CD14-positive monocyte (primary cell): ENCODE measurements at regions not wholly inside any gene's neighbourhood (a gene's known extent, or its start where the extent isn't known, plus 50 kb on each side); places are given as distances from the start of the nearest gene placed in this dataset.

ENCODE experiments used
- DNase-seq, 3 donors: peaks; one replicate each; pipeline ENCODE4 v3.0.0-alpha.2; 2011 to 2022
- H2AFZ ChIP-seq: 2 replicates; pipeline ENCODE4 v1.6.0; 2012; ENCODE audit warnings: mild to moderate bottlenecking, low read depth, low read length, inconsistent platforms; ENCODE audit not compliant: insufficient read depth, poor library complexity, severe bottlenecking
- H3K27ac ChIP-seq, 2 donors: 1 replicate in 1 of 2; 2 replicates in 1 of 2; pipeline ENCODE4 v1.5.1; 2012 to 2013; ENCODE audit warnings: low read length in 2 of 2, control low read depth in 1 of 2, inconsistent platforms in 1 of 2, low read depth in 1 of 2, mild to moderate bottlenecking in 1 of 2
- H3K27me3 ChIP-seq, 2 donors: one replicate each; pipeline versions ENCODE4 v1.6.0 to v1.6.1; 2011 to 2013; ENCODE audit warnings: low read length in 2 of 2; ENCODE audit not compliant: control insufficient read depth in 2 of 2, insufficient read depth in 2 of 2
- H3K36me3 ChIP-seq, 2 donors: replicated peaks in 1 of 2; 1 replicate in 1 of 2; 2 replicates in 1 of 2; pipeline versions ENCODE4 v1.5.1 to v1.6.1; 2012 to 2013; ENCODE audit warnings: low read length in 2 of 2, control low read depth in 1 of 2, inconsistent platforms in 1 of 2, mild to moderate bottlenecking in 1 of 2; ENCODE audit not compliant: insufficient read depth in 2 of 2, control insufficient read depth in 1 of 2
- H3K4me1 ChIP-seq, 2 donors: 1 replicate in 1 of 2; 2 replicates in 1 of 2; pipeline versions ENCODE4 v1.5.1 to v1.6.1; 2012 to 2013; ENCODE audit warnings: low read length in 2 of 2, control low read depth in 1 of 2, inconsistent platforms in 1 of 2, mild to moderate bottlenecking in 1 of 2, moderate library complexity in 1 of 2; ENCODE audit not compliant: insufficient read depth in 2 of 2, control insufficient read depth in 1 of 2
- H3K4me2 ChIP-seq: replicated peaks from 2 replicates; pipeline ENCODE3; 2012; ENCODE audit warnings: low read length, moderate library complexity, mild to moderate bottlenecking; ENCODE audit not compliant: poor library complexity, severe bottlenecking; ENCODE audit errors: extremely low read depth
- H3K4me3 ChIP-seq, 3 experiments: fragments of 200-600 bp in 1 of 3; sonication (generic) in 1 of 3; replicated peaks in 1 of 3; 1 replicate in 2 of 3; 2 replicates in 1 of 3; pipeline ENCODE4 v1.5.1; 2011 to 2013; ENCODE audit warnings: low read length in 3 of 3, mild to moderate bottlenecking in 3 of 3, control low read depth in 2 of 3, low read depth in 2 of 3, inconsistent platforms in 1 of 3, moderate library complexity in 1 of 3
- H3K79me2 ChIP-seq: 2 replicates; pipeline ENCODE4 v1.6.0; 2012; ENCODE audit warnings: mild to moderate bottlenecking, control low read depth, inconsistent platforms, low read length, moderate library complexity; ENCODE audit not compliant: insufficient read depth
- H3K9ac ChIP-seq: 2 replicates; pipeline ENCODE4 v1.6.0; 2017; ENCODE audit warnings: low read length, mild to moderate bottlenecking; ENCODE audit not compliant: insufficient read depth, poor library complexity, severe bottlenecking
- H3K9me3 ChIP-seq, 2 donors: replicated peaks in 1 of 2; 1 replicate in 1 of 2; 2 replicates in 1 of 2; pipeline versions ENCODE4 v1.5.1 to v1.6.1; 2012 to 2013; ENCODE audit warnings: low read length in 2 of 2, control low read depth in 1 of 2; ENCODE audit not compliant: control insufficient read depth in 1 of 2, insufficient read depth in 1 of 2
- H4K20me1 ChIP-seq: 2 replicates; pipeline ENCODE4 v1.6.0; 2012; ENCODE audit warnings: mild to moderate bottlenecking, low read length, control low read depth, moderate library complexity; ENCODE audit not compliant: insufficient read depth
- H3K27ac Mint-ChIP-seq, 7 donors: one replicate each; pipeline ENCODE4 v1.8.0; 2020; ENCODE audit warnings: mild to moderate bottlenecking in 7 of 7, mixed read lengths in 7 of 7, moderate library complexity in 6 of 7, inconsistent platforms in 2 of 7
- H3K27me3 Mint-ChIP-seq, 3 donors: one replicate each; pipeline ENCODE4 v1.8.0; 2021 to 2022; ENCODE audit warnings: low read depth in 3 of 3, mild to moderate bottlenecking in 3 of 3, mixed read lengths in 3 of 3, moderate library complexity in 3 of 3, inconsistent platforms in 1 of 3
- H3K36me3 Mint-ChIP-seq, 2 donors: one replicate each; pipeline ENCODE4 v1.8.0; 2020; ENCODE audit warnings: mixed read lengths in 2 of 2, inconsistent platforms in 1 of 2, mild to moderate bottlenecking in 1 of 2
- H3K4me1 Mint-ChIP-seq: one replicate; pipeline ENCODE4 v1.8.0; 2020; ENCODE audit warnings: mild to moderate bottlenecking, mixed read lengths
- H3K4me3 Mint-ChIP-seq, 2 donors: one replicate each; pipeline ENCODE4 v1.8.0; 2020; ENCODE audit warnings: mild to moderate bottlenecking in 2 of 2, mixed read lengths in 2 of 2, moderate library complexity in 1 of 2
- H3K9me3 Mint-ChIP-seq, 7 donors: one replicate each; pipeline ENCODE4 v1.8.0; 2020 to 2022; ENCODE audit warnings: mixed read lengths in 7 of 7, mild to moderate bottlenecking in 6 of 7, moderate library complexity in 6 of 7, inconsistent platforms in 2 of 7
- CTCF ChIP-seq: fragments of 200-600 bp; IDR thresholded peaks from one replicate; pipeline ENCODE4 v1.8.0; 2022; ENCODE audit warnings: antibody characterized with exemption, mild to moderate bottlenecking
- WGBS: methylation state at CpG from one replicate; pipeline ENCODE4 v1.1.5; 2013; ENCODE audit warnings: missing lambda C conversion rate; ENCODE audit not compliant: insufficient coverage; 5-methylcytosine and 5-hydroxymethylcytosine counted together
- intact Hi-C, 2 donors: fragments of 100-400 bp; cut with micrococcal nuclease; formaldehyde crosslinking; loops; one replicate each; pipeline versions ENCODE4 v1.15.0 to v1.15.1; 2023

- WGBS = 95% methylated on average over 3 of the region's 3 CpGs
- peaks cover 0 to 10% of the 10 kb centered on the region in 2 donors for H3K9me3 ChIP-seq
- no peaks in the 10 kb centered on the region for H3K27me3 ChIP-seq
- H4K20me1 ChIP-seq = no peaks in the 10 kb centered on the region
- no peak overlapping the region for H3K27ac ChIP-seq
- H3K36me3 Mint-ChIP-seq = no peaks in the 10 kb centered on the region
- H2AFZ ChIP-seq = no peak overlapping the region
- no peak overlapping the region for H3K4me3 Mint-ChIP-seq
- peaks cover 4 to 10% (median 5%) of the 10 kb centered on the region in 7 donors for H3K9me3 Mint-ChIP-seq
- H3K36me3 ChIP-seq = no peaks in the 10 kb centered on the region
- H3K4me3 ChIP-seq = no peak overlapping the region
- H3K4me2 ChIP-seq = no peak overlapping the region
- H3K27ac Mint-ChIP-seq = no peak overlapping the region
- H3K79me2 ChIP-seq = no peaks in the 10 kb centered on the region
- H3K4me1 ChIP-seq = no peaks in the 10 kb centered on the region
- H3K9ac ChIP-seq = no peak overlapping the region
- H3K27me3 Mint-ChIP-seq = peaks cover 0 to 3% (median 1%) of the 10 kb centered on the region in 3 donors
- DNase-seq = no peak
- intact Hi-C loops = no loop called here
- H3K4me1 Mint-ChIP-seq = no peaks in the 10 kb centered on the region
- no peak for TF ChIP-seq CTCF
Measured at GRCh38 chr2:234670052-234670451, 173.2 kb upstream of the ARL4C start.

GRCh38 chr2:234669621-234670020 lies 172.7 kb upstream of the ARL4C start:
- H3K27me3 Mint-ChIP-seq = peaks cover 0 to 3% (median 3%) of the 10 kb centered on the region in 3 donors
- WGBS = 92% methylated on average over 2 of the region's 2 CpGs
- no peak overlapping the region for H3K4me3 Mint-ChIP-seq
- no peaks in the 10 kb centered on the region for H3K79me2 ChIP-seq
- no peaks in the 10 kb centered on the region for H3K4me1 ChIP-seq
- H3K27ac Mint-ChIP-seq = no peak overlapping the region
- H3K9me3 ChIP-seq = peaks cover 3 to 13% of the 10 kb centered on the region in 2 donors
- no peaks in the 10 kb centered on the region for H3K36me3 Mint-ChIP-seq
- H2AFZ ChIP-seq = no peak overlapping the region
- DNase-seq = no peak
- no peaks in the 10 kb centered on the region for H4K20me1 ChIP-seq
- no peak overlapping the region for H3K9ac ChIP-seq
- TF ChIP-seq CTCF = no peak
- no peaks in the 10 kb centered on the region for H3K27me3 ChIP-seq
- intact Hi-C loops = no loop called here
- no peaks in the 10 kb centered on the region for H3K36me3 ChIP-seq
- no peak overlapping the region for H3K4me3 ChIP-seq
- peaks cover 5 to 10% (median 6%) of the 10 kb centered on the region in 7 donors for H3K9me3 Mint-ChIP-seq
- H3K4me1 Mint-ChIP-seq = no peaks in the 10 kb centered on the region
- H3K27ac ChIP-seq = no peak overlapping the region
- H3K4me2 ChIP-seq = no peak overlapping the region
